PFSK-1 (cell line): ENCODE measurements at regions not wholly inside any gene's neighbourhood (a gene's known extent, or its start where the extent isn't known, plus 50 kb on each side); places are given as distances from the start of the nearest gene placed in this dataset.

Source experiments
- FOXP2 ChIP-seq: optimal IDR thresholded peaks from 2 replicates; pipeline ENCODE3; 2011; ENCODE audit warnings: borderline replicate concordance, control low read depth, inconsistent platforms; ENCODE audit not compliant: insufficient read depth; ENCODE audit errors: extremely low read length, extremely low read depth
- POLR2AphosphoS5 ChIP-seq: IDR thresholded peaks from 2 replicates; pipeline ENCODE4 v1.6.1; 2012; ENCODE audit warnings: low read depth, mild to moderate bottlenecking, control low read depth, low read length, moderate library complexity
- REST ChIP-seq, 2 experiments: IDR thresholded peaks; 2 replicates each; pipeline versions ENCODE4 v1.6.1 to v1.8.0; 2011 to 2012; ENCODE audit warnings: low read depth in 2 of 2, low read length in 2 of 2, control low read depth in 1 of 2, inconsistent platforms in 1 of 2, mild to moderate bottlenecking in 1 of 2, moderate library complexity in 1 of 2; ENCODE audit not compliant: insufficient read depth in 1 of 2
- SIN3A ChIP-seq: IDR thresholded peaks from 2 replicates; pipeline ENCODE4 v1.6.1; 2012; ENCODE audit warnings: mild to moderate bottlenecking, low read length, moderate library complexity, borderline replicate concordance; ENCODE audit not compliant: insufficient read depth
- TAF1 ChIP-seq: IDR thresholded peaks from 2 replicates; pipeline ENCODE4 v1.6.1; 2012; ENCODE audit warnings: low read length, control low read depth, borderline replicate concordance; ENCODE audit not compliant: insufficient read depth

- no peak for TF ChIP-seq POLR2AphosphoS5
- no peak for TF ChIP-seq TAF1
- no peak for TF ChIP-seq REST (IDR thresholded peaks at IDR 0.05; ENCODE audit: insufficient read depth in 1 of 2, low read depth in 2 of 2, low read length in 2 of 2)
- no peak for TF ChIP-seq FOXP2
- TF ChIP-seq SIN3A: no peak
Observed at GRCh38 chr2:33766175-33766574, 167.1 kb upstream of the FAM98A start.

- TF ChIP-seq POLR2AphosphoS5: no peak
- TF ChIP-seq REST (IDR thresholded peaks at IDR 0.05; ENCODE audit: insufficient read depth in 1 of 2, low read depth in 2 of 2, low read length in 2 of 2): no peak
- TF ChIP-seq FOXP2: no peak
- no peak for TF ChIP-seq TAF1
- no peak for TF ChIP-seq SIN3A
Observed at GRCh38 chr2:33765122-33765521, 166.0 kb upstream of the FAM98A start.

GRCh38 chr2:33764551-33764950 is 165.5 kb upstream of the FAM98A start:
- TF ChIP-seq POLR2AphosphoS5 (no peak), TAF1 (no peak), REST (IDR thresholded peaks at IDR 0.05; ENCODE audit: insufficient read depth in 1 of 2, low read depth in 2 of 2, low read length in 2 of 2) (no peak), SIN3A (no peak), FOXP2 (no peak)

- TF ChIP-seq SIN3A (no peak), FOXP2 (no peak), TAF1 (no peak), POLR2AphosphoS5 (no peak), REST (IDR thresholded peaks at IDR 0.05; ENCODE audit: insufficient read depth in 1 of 2, low read depth in 2 of 2, low read length in 2 of 2) (no peak)
Observed at GRCh38 chr2:33763671-33764310, 164.7 kb upstream of the FAM98A start.

- no peak for TF ChIP-seq TAF1
- no peak for TF ChIP-seq SIN3A
- TF ChIP-seq REST (IDR thresholded peaks at IDR 0.05; ENCODE audit: insufficient read depth in 1 of 2, low read depth in 2 of 2, low read length in 2 of 2): no peak
- TF ChIP-seq POLR2AphosphoS5: no peak
- TF ChIP-seq FOXP2: no peak
Observed at GRCh38 chr2:33762636-33763035, 163.5 kb upstream of the FAM98A start.
